NT2/D1 (cell line): ENCODE measurements at regions not wholly inside any gene's neighbourhood (a gene's known extent, or its start where the extent isn't known, plus 50 kb on each side); places are given as distances from the start of the nearest gene placed in this dataset.

Experiments used
- SUZ12 ChIP-seq: IDR thresholded peaks from 2 replicates; pipeline ENCODE4 v1.6.1; 2011; ENCODE audit not compliant: insufficient read length, insufficient read depth; ENCODE audit errors: extremely low read depth
- YY1 ChIP-seq: IDR thresholded peaks from 2 replicates; pipeline ENCODE4 v1.6.1; 2011; ENCODE audit not compliant: insufficient read length, insufficient read depth
- ZNF274 ChIP-seq: IDR thresholded peaks from 2 replicates; pipeline ENCODE4 v1.6.1; 2011; ENCODE audit warnings: mild to moderate bottlenecking, low read depth, low read length

- TF ChIP-seq ZNF274 = no peak
- TF ChIP-seq YY1 = no peak
- TF ChIP-seq SUZ12 = no peak
These were observed 418.2 kb downstream of the IRS2 start for GRCh38 chr13:109368230-109368629.
